ENCODE measurements at regions not wholly inside any gene's neighbourhood (a gene's known extent, or its start where the extent isn't known, plus 50 kb on each side); places are given as distances from the start of the nearest gene placed in this dataset.

DNA sequence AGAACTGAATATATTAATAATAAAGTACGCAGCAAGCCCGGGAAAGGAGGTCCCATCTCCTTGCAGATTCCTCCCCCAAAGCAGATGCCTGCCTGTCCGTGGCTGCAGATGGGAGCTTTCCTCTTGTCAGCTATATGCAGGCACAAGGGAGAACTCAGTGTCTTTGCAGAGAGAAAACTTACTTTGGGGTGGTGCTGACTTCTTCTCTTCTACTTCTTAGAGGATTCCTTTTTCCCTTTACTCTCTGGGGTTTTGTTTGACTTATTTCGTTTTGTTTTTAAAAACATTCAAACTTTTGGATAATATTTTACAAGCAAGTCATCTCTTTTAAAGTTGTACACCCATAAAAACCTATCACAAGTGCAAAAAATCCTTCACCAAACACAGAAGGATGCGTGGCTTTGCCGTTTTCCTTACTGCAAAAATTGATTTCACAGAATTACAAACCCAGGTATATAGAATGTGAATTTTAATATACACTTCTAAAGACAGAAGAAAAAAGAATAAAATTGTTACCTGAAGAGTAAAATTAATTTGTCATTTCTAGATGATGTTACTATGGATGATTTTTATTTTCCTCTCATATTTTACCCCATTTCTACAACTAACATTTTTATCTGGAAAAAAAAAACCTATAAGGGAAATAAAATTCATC, 65.3 kb upstream of the IGF1R start:
- no peak for DNase-seq (ENCODE audit: low read depth)
- ChIA-PET CTCF (interaction anchor here (0.7 to 1.5 kb wide), 4 partner anchors 19 to 46 kb away, joined by 3 to 5 read pairs (median 4); no protein-coding TSS in a partner anchor), POLR2A (no interaction called here)
- H3K4me3 ChIP-seq (ENCODE audit: low read depth, low read length): no peak overlapping the region
- H3K36me3 ChIP-seq (ENCODE audit: control insufficient read depth, insufficient read depth, low read length): no peaks in the 10 kb centered on the region
- peaks cover 9% of the 10 kb centered on the region for H3K27me3 ChIP-seq (ENCODE audit: control insufficient read depth, insufficient read depth, low read length)
- TF ChIP-seq, protein P1, sequence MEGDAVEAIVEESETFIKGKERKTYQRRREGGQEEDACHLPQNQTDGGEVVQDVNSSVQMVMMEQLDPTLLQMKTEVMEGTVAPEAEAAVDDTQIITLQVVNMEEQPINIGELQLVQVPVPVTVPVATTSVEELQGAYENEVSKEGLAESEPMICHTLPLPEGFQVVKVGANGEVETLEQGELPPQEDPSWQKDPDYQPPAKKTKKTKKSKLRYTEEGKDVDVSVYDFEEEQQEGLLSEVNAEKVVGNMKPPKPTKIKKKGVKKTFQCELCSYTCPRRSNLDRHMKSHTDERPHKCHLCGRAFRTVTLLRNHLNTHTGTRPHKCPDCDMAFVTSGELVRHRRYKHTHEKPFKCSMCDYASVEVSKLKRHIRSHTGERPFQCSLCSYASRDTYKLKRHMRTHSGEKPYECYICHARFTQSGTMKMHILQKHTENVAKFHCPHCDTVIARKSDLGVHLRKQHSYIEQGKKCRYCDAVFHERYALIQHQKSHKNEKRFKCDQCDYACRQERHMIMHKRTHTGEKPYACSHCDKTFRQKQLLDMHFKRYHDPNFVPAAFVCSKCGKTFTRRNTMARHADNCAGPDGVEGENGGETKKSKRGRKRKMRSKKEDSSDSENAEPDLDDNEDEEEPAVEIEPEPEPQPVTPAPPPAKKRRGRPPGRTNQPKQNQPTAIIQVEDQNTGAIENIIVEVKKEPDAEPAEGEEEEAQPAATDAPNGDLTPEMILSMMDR (IDR thresholded peaks at IDR 0.05; ENCODE audit: insufficient read depth, low read depth, low read length): no peak

DNA sequence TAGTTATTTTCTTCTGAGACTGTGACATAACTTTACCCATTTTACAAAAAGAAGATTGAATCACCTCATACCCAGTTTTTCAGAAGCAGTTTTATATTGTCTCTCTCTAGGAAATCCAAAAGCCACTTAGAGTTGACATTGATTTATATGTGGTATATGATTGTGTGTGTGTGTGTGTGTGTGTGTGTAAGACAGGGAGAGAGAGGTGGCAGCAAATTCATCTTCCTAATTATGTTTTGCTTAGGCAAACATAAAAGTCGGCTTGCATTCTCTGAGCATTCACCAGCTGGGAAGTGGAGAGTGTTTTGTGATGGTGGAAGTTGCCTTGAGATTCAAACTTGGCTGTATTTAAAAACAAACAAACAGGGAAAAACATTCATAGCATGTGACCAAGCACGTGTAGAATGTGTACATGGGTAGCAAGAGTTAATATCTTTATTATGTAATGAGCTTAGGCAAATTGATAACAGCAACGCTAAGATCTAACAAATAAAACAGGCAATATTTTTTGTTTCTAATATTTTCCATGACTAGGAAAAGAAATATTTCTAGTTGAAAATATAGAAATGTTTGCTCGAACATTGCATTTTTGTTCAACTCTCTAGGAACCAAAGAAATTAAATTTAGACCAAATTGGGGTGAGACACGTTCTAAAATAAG, 64.4 kb upstream of the IGF1R start:
- ChIA-PET POLR2A (no interaction called here), CTCF (interaction anchor here (0.7 kb wide), 1 partner anchor 23 kb away, joined by 3 read pairs; no protein-coding TSS in a partner anchor)
- TF ChIP-seq, protein P1 (IDR thresholded peaks at IDR 0.05; ENCODE audit: insufficient read depth, low read depth, low read length): no peak

DNA sequence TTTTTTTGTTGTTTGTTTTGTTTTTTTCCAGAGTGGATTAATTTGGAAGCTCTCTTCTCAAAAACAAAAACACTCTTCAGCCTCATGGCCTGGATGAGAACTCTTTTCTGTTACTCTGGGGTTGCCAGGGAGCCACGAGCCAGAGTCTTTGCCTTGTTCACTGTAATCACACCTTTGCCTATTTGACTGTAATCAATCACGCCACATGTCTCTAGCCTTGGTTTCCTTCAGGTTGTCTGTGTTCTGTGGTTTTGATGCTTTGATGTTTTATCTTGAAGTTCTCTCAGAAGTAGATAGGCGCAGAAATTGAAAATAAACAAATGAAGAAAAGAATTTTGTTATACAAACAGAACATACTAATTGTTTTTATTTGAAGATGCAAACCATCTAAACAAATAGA, 62.3 kb upstream of the IGF1R start:
- no peak overlapping the region for H3K4me3 ChIP-seq (ENCODE audit: low read depth, low read length)
- no peak for DNase-seq (ENCODE audit: low read depth)
- peaks cover 9% of the 10 kb centered on the region for H3K27me3 ChIP-seq (ENCODE audit: control insufficient read depth, insufficient read depth, low read length)
- no peaks in the 10 kb centered on the region for H3K36me3 ChIP-seq (ENCODE audit: control insufficient read depth, insufficient read depth, low read length)
- TF ChIP-seq, protein P1 (IDR thresholded peaks at IDR 0.05; ENCODE audit: insufficient read depth, low read depth, low read length): no peak
- CTCF ChIA-PET: no interaction called here
- POLR2A ChIA-PET: no interaction called here

More for the DNA sequence above, 64.4 kb upstream of the IGF1R start:
- Histone ChIP-seq H3K36me3 (ENCODE audit: control insufficient read depth, insufficient read depth, low read length) (no peaks in the 10 kb centered on the region), H3K27me3 (ENCODE audit: control insufficient read depth, insufficient read depth, low read length) (peaks cover 9% of the 10 kb centered on the region), H3K4me3 (ENCODE audit: low read depth, low read length) (no peak overlapping the region)
- DNase-seq (ENCODE audit: low read depth): no peak

DNA sequence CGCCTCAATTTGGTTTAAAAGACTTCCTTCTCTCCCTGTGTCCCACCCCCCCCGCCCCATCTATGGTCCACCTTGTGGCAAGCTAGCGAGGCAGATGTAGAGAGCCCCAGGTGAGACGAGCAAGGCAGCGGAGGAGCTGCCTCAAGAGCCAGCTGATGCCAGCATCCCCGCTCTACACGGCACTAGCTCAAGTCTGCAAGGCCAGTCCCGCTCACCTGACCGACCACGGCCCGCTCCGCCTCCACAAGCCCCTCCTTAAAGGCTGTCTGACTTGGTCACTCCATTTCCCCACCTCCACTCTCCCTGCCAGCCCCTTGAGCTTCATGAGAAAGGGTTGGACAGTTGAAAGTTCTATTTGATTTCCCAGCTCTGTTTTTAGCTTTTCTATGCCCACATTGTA, 56.2 kb upstream of the IGF1R start:
- DNase-seq (ENCODE audit: low read depth): no peak
- POLR2A ChIA-PET: no interaction called here

DNA sequence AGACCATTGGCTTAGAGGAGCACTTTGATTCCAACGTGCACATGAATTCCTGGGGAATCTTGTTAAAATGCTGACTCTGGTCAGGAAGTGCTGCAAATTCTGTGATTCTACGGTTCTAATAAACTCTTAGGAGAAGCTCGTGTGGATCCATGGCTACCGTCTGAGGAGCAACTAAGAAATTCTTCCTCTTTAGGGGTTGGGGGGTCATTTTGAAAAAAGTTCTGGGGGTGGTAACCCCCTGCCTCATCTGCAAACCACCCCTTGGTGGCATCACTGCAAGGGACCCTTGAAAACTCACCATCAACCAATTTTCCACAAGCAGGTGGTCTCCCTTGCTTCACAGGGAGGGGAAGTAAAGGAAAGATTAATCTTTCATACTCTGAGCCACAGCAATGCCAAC, 52.2 kb upstream of the IGF1R start:
- Histone ChIP-seq H3K4me3 (ENCODE audit: low read depth, low read length) (no peak overlapping the region), H3K27me3 (ENCODE audit: control insufficient read depth, insufficient read depth, low read length) (peaks cover 5% of the 10 kb centered on the region), H3K36me3 (ENCODE audit: control insufficient read depth, insufficient read depth, low read length) (no peaks in the 10 kb centered on the region)
- DNase-seq (ENCODE audit: low read depth): no peak
- ChIA-PET CTCF (no interaction called here), POLR2A (no interaction called here)
- TF ChIP-seq, protein P1 (IDR thresholded peaks at IDR 0.05; ENCODE audit: insufficient read depth, low read depth, low read length): no peak

More for the DNA sequence above, 56.2 kb upstream of the IGF1R start:
- no peak overlapping the region for H3K4me3 ChIP-seq (ENCODE audit: low read depth, low read length)
- CTCF ChIA-PET: no interaction called here
- no peaks in the 10 kb centered on the region for H3K36me3 ChIP-seq (ENCODE audit: control insufficient read depth, insufficient read depth, low read length)
- peaks cover 5% of the 10 kb centered on the region; the same call in 1 of the 2 replicates for H3K27me3 ChIP-seq (ENCODE audit: control insufficient read depth, insufficient read depth, low read length)
- TF ChIP-seq, protein P1 (IDR thresholded peaks at IDR 0.05; ENCODE audit: insufficient read depth, low read depth, low read length): no peak
